Muscle of leg (tissue), 3 donors: ENCODE measurements at regions not wholly inside any gene's neighbourhood (a gene's known extent, or its start where the extent isn't known, plus 50 kb on each side); places are given as distances from the start of the nearest gene placed in this dataset.

Source experiments
- DNase-seq: peaks from one replicate; pipeline ENCODE4 v3.0.0; 2013
- H3K27ac ChIP-seq: one replicate; pipeline ENCODE4 v1.5.1; 2013; ENCODE audit warnings: mild to moderate bottlenecking, low read length, control low read depth
- H3K27me3 ChIP-seq: one replicate; pipeline ENCODE4 v1.6.1; 2013; ENCODE audit warnings: low read length; ENCODE audit not compliant: control insufficient read depth, insufficient read depth
- H3K36me3 ChIP-seq: one replicate; pipeline ENCODE4 v1.6.1; 2013; ENCODE audit warnings: low read length; ENCODE audit not compliant: control insufficient read depth, insufficient read depth
- H3K4me1 ChIP-seq: one replicate; pipeline ENCODE4 v1.6.1; 2013; ENCODE audit warnings: low read length; ENCODE audit not compliant: control insufficient read depth, insufficient read depth
- H3K4me3 ChIP-seq: one replicate; pipeline ENCODE4 v1.5.1; 2013; ENCODE audit warnings: low read length, control low read depth
- H3K9me3 ChIP-seq: replicated peaks from 2 replicates; pipeline ENCODE4 v1.6.1; 2013; ENCODE audit warnings: low read depth, low read length; ENCODE audit not compliant: control insufficient read depth
- WGBS: methylation state at CpG from one replicate; pipeline ENCODE4 v1.1.5; 2013; ENCODE audit warnings: missing lambda C conversion rate; ENCODE audit not compliant: insufficient coverage; 5-methylcytosine and 5-hydroxymethylcytosine counted together

DNA sequence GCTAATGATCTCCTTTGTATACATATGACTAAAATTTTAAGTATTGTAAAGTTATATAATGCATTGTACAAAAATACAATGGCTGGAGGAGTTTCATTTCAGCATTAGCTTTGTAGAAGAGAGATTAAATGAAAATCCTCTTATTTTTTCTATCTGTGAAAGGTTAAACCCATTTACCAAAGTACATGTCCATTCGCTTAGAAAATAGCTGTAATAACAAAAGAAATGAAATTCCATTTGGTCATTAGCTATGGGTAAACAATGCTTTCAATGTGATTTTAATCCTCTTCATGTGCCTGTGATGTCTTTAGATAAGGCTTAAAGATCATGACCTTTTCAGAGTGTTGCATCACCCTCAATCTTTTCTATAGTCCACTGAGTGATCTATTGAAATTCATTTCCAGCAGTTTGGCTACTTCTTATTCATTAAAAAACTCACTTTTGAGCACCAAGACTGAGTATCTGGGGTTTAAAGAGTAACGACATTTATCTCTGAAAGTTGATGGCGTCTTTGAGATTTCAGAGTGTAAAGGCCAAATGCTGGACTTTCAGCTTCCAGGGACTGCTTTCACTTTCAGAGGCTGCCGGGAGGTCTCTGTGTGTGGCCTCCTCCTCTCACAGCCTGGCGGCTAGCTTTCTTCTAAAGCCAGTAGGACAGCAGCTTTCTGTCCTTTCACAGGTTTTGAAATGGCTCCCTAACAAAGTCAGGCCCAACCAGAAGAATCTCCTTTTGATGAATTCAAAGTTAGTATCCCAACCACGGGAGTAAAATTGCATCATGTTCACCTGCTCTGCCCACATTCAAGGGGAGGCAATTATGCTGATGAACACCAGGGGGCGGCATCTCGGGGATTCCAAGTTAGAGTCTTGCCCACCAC, 701.4 kb upstream of the COBL start:
- no peak for DNase-seq
- 100% methylated on average over 1 of the region's 8 CpGs for WGBS
- no peaks in the 10 kb centered on the region for H3K9me3 ChIP-seq

DNA sequence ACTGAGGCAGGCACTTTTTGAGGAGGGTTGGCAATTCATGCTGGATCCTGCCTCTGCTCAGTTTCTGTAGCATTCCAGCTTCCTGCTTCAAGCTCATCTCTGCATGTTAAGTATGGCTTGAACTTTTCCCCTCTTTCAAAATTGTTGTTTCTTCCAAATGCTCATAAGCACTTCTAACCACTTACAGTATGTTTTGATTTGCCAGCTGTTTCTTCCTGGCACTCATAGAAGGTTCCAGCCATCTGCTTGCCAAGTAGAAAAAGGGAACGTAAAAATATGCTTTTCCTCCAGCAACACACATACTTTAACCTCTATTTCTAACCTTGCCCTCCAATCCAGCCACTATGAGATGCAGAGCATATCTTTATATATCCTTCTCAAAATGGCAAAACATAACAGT, 692.6 kb upstream of the COBL start:
- Histone ChIP-seq H3K4me1 (peaks cover 5% of the 10 kb centered on the region), H3K36me3 (no peaks in the 10 kb centered on the region), H3K27ac (no peak overlapping the region), H3K27me3 (no peaks in the 10 kb centered on the region), H3K4me3 (no peak overlapping the region), H3K9me3 (no peaks in the 10 kb centered on the region)
- WGBS: 17% methylated on average over 1 of the region's 1 CpG
- peak; percentile 69 for DNase-seq

More for the DNA sequence above, 701.4 kb upstream of the COBL start:
- Histone ChIP-seq H3K36me3 (no peaks in the 10 kb centered on the region), H3K4me3 (no peak overlapping the region), H3K4me1 (no peaks in the 10 kb centered on the region), H3K27ac (no peak overlapping the region), H3K27me3 (no peaks in the 10 kb centered on the region)

DNA sequence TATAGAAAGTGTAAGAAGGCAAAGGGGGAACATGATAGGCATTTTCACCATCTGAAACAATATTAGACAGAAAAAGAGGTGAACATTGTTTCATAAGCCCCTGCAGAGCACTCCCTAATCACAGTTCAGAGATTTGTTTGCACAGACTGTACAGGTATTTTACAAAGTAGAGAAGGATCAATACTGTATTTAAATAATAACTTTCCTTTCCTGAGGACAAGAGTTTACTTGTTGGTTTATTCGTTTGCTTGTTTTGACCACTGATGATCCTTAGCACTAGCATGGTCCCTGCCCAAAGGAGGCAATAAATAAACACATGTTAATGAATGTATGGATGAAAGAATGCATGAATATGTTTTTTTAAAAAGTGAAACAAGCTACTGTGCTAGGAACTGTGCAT, 690.1 kb upstream of the COBL start:
- no peaks in the 10 kb centered on the region for H3K27me3 ChIP-seq
- no CpG with 5 or more reads among the region's 1 CpG for WGBS

DNA sequence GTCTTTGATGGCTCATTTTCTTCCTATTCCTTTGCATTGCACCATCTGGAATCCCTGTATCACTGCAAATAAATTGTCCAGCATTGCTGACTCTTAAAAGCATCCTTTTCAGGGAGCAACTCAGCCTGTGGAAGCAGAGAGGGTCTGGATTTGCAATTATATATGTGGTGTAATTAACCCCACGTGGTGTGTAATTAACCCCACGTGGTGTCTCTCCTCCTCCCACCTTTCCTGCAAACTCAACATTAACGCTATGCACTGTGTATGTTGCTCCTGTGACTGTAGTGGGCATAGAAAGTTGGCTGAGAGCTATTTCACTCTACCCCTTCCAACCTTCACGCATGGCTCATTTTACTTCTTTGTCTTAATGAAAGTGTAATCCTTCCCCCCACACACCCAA, 689.0 kb upstream of the COBL start:
- Histone ChIP-seq H3K27me3 (no peaks in the 10 kb centered on the region), H3K4me1 (peaks cover 5% of the 10 kb centered on the region), H3K27ac (no peak overlapping the region), H3K36me3 (no peaks in the 10 kb centered on the region), H3K4me3 (no peak overlapping the region), H3K9me3 (no peaks in the 10 kb centered on the region)
- no peak for DNase-seq
- WGBS: no CpG with 5 or more reads among the region's 4 CpGs

More for the DNA sequence above, 690.1 kb upstream of the COBL start:
- no peak overlapping the region for H3K4me3 ChIP-seq
- H3K9me3 ChIP-seq: no peaks in the 10 kb centered on the region
- no peak for DNase-seq
- no peak overlapping the region for H3K27ac ChIP-seq
- no peaks in the 10 kb centered on the region for H3K36me3 ChIP-seq
- peaks cover 5% of the 10 kb centered on the region for H3K4me1 ChIP-seq

DNA sequence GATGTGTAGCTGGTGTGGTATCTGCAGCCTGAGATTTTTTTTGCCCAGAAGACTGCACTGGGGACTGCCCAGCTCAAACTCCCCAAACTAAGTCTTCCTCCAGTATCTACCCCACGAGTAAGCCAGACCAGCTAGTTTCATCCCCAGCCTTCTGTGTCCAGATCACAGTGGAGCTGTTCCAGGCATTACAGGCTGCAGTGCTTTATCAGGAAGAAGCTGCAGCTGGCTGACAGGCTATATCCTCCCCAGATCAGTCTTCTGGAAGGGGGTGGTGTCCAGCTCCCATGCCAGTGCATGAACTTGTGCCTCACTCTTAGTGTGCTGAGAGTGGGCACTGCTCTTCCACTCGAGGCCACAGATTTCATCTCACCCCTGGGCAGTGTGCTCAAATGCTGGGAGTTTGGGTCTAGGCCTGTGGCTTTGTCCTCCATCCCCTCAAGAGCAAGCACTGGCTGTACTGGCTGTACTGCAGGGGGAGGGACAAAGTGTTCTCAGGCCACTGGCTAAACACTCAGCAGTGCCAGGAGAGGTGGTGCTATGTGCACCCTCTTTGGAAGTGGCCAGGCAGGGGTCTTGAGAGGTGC, 679.1 kb upstream of the COBL start:
- no peaks in the 10 kb centered on the region for H3K4me1 ChIP-seq
- H3K4me3 ChIP-seq: no peak overlapping the region
- WGBS: 67% methylated on average over 1 of the region's 2 CpGs
- no peaks in the 10 kb centered on the region for H3K36me3 ChIP-seq
- H3K27me3 ChIP-seq: no peaks in the 10 kb centered on the region
- no peaks in the 10 kb centered on the region for H3K9me3 ChIP-seq
- H3K27ac ChIP-seq: no peak overlapping the region
- no peak for DNase-seq

DNA sequence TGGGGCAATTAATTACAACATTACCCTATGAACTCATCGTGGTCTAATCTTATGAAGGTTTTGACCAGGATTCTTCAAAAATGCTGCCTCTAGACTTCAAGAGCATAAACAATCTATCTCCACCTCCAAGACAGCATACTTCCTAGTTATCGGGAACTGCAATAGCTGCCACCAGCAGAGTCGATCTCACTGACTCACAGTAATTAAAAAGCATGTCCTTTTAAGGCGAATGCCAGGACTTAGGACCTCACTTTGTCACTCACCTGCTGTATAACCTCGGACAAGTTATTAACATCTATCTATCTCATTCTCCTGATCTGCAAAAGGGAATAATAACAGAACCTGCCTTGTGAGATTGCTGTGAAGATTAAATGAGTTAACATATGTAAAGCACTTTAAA, 666.0 kb upstream of the COBL start:
- H3K27me3 ChIP-seq: no peaks in the 10 kb centered on the region
- no peaks in the 10 kb centered on the region for H3K4me1 ChIP-seq
- no peak overlapping the region for H3K4me3 ChIP-seq
- no peaks in the 10 kb centered on the region for H3K36me3 ChIP-seq
- no peak for DNase-seq
- H3K9me3 ChIP-seq: no peaks in the 10 kb centered on the region
- H3K27ac ChIP-seq: no peak overlapping the region
- WGBS: 100% methylated on average over 1 of the region's 5 CpGs

DNA sequence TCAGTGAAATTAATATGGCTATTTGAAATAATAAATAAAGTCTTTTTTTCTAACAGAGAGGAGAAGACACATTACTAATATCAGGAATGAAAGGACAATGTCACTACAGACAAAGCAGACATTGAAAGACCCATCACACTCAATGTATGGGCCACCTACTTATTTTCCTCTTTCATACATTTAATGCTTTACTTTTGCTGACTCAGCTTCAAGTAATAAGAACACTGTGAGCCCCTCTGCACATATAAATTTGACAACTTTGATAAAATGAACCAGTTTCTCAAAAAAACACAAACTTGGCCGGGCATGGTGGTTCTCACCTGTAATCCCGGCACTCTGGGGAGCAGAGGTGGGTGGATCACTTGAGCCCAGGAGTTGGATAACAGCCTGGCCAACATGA, 664.2 kb upstream of the COBL start:
- Histone ChIP-seq H3K9me3 (no peaks in the 10 kb centered on the region), H3K27me3 (no peaks in the 10 kb centered on the region), H3K27ac (no peak overlapping the region), H3K4me1 (no peaks in the 10 kb centered on the region), H3K36me3 (no peaks in the 10 kb centered on the region), H3K4me3 (no peak overlapping the region)
- no CpG with 5 or more reads among the region's 2 CpGs for WGBS
- no peak for DNase-seq

DNA sequence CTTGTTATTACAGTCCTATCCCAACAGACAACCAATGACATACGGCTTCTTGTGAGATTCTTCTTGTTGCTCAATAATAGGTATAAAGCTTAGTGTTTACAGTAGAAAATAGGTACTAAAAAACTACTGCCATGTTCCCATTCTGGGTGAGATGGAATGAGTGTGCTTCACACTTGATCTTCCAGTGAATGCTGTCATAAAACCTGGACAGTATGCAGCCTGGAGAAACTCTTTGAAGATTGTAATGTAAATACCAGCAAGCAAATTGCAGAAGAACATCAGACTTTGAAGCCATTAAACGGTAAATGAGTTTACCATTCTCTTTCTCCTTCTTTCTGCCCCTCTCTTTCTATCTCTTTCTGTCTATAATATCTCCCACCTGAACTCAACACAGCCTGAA, 663.7 kb upstream of the COBL start:
- H3K27ac ChIP-seq: no peak overlapping the region
- no peak overlapping the region for H3K4me3 ChIP-seq
- DNase-seq: peak; percentile 22
- WGBS: no CpG with 5 or more reads among the region's 2 CpGs
- H3K36me3 ChIP-seq: no peaks in the 10 kb centered on the region
- no peaks in the 10 kb centered on the region for H3K27me3 ChIP-seq
- no peaks in the 10 kb centered on the region for H3K4me1 ChIP-seq
- H3K9me3 ChIP-seq: no peaks in the 10 kb centered on the region

DNA sequence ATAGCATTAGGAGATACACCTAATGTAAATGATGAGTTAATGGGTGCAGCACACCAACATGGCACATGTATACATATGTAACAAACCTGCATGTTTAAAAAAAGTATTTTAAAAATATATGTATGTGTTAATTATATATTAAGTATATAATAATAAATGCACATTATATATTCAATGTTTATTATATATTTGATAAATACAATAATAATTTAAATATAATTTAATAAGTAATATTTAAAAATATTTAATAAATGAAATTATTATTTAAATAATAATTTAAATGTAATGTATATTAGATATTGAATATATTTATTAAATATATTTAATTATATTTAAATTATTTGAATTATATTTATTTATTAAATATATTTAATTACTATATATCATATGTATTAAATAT, 661.3 kb upstream of the COBL start:
- Histone ChIP-seq H3K27me3 (no peaks in the 10 kb centered on the region), H3K4me3 (no peak overlapping the region), H3K36me3 (no peaks in the 10 kb centered on the region), H3K4me1 (no peaks in the 10 kb centered on the region), H3K9me3 (no peaks in the 10 kb centered on the region), H3K27ac (no peak overlapping the region)
- no peak for DNase-seq

DNA sequence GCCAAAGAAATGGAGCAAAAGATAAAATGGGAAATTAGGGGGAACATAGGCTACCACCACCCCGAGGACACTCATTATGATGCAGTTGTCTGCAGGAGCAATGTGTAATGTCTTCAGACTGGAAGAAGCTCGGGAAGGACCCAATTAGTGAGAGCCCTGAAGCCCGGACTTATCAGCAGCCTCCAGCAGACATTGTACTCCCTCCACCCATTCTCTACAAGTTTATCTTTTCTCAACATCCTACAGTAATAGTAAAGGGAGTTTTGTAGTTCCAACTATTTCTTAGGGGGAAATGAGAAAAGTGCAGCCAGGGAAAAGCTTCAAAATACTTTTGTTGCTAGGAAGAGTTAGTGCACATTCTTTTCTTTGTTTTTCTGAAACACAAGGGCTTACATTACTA, 657.3 kb upstream of the COBL start:
- Histone ChIP-seq H3K27ac (no peak overlapping the region), H3K9me3 (no peaks in the 10 kb centered on the region), H3K4me3 (no peak overlapping the region), H3K36me3 (no peaks in the 10 kb centered on the region), H3K27me3 (no peaks in the 10 kb centered on the region), H3K4me1 (no peaks in the 10 kb centered on the region)
- no peak for DNase-seq
- no CpG with 5 or more reads among the region's 3 CpGs for WGBS
